Pancreas (tissue), 10 donors: ENCODE measurements at regions not wholly inside any gene's neighbourhood (a gene's known extent, or its start where the extent isn't known, plus 50 kb on each side); places are given as distances from the start of the nearest gene placed in this dataset.

Source experiments
- ATAC-seq, 4 donors: fragments of 200-7000 bp; cut with Tn5 transposase; one replicate each; pipeline versions ENCODE4 v1.8.0 to v1.9.1; 2020; ENCODE audit warnings: mild to moderate bottlenecking in 4 of 4, moderate library complexity in 4 of 4
- DNase-seq, 6 donors: peaks; one replicate each; pipeline ENCODE4 v3.0.0-alpha.2; 2020
- FAIRE-seq: peaks from 2 replicates; lab custom pipeline; 2012; peaks lifted over from hg19 to GRCh38; lab: Jason Lieb, UNC
- H3K27ac ChIP-seq, 4 donors: fragments of 200-600 bp; sonication (generic); 1 replicate in 3 of 4; 2 replicates in 1 of 4; pipeline versions ENCODE4 v1.5.0 to v1.8.0; 2020
- H3K27me3 ChIP-seq, 4 donors: fragments of 200-600 bp; one replicate each; pipeline ENCODE4 v1.8.0; 2021
- H3K36me3 ChIP-seq, 3 donors: fragments of 200-600 bp; sonication (generic) in 1 of 3; one replicate each; pipeline versions ENCODE4 v1.5.0 to v1.8.0; 2020 to 2021
- H3K4me1 ChIP-seq, 3 donors: fragments of 200-600 bp; one replicate each; pipeline ENCODE4 v1.8.0; 2021
- H3K4me3 ChIP-seq, 4 donors: fragments of 200-600 bp; sonication (generic) in 2 of 4; one replicate each; pipeline versions ENCODE4 v1.5.0 to v1.8.0; 2020 to 2021
- H3K9me3 ChIP-seq, 4 donors: fragments of 200-600 bp; one replicate each; pipeline ENCODE4 v1.8.0; 2021
- CTCF ChIP-seq, 4 donors: fragments of 200-600 bp; sonication (generic) in 3 of 4; IDR thresholded peaks; one replicate each; pipeline versions ENCODE4 v1.5.0 to v1.8.0; 2021; ENCODE audit warnings: antibody characterized with exemption in 4 of 4
- WGBS, 2 donors: extraction: QIAGEN DNeasy Blood & Tissue Kit; methylation state at CpG; one replicate each; pipeline ENCODE4 v1.1.7; 2013; 5-methylcytosine and 5-hydroxymethylcytosine counted together
- intact Hi-C, 3 donors: fragments of 100-400 bp; cut with DNase I; formaldehyde crosslinking; loops; one replicate each; pipeline versions ENCODE4 v1.11.1 to v1.14.2; 2022
- donor health status: healthy with polysubstance abuse.
- donor health status: DM: no; HTN: no; CAD: no; lungs with moderate emphysema.
- donor health status: DM: no; HTN: no; CAD: no.
- donor health status: control.
- donor health status: control.
- donor health status: Bipolar disorder and iron deficiency.
- donor health status: DM: yes; HTN: yes; CAD: no.
- donor health status: DM: no; HTN: no; CAD: no.
- donor health status: DM: no; HTN: no; CAD: no.
- donor health status: DM: yes; HTN: yes; CAD: no.

- DNase-seq (no peak), ATAC-seq (no peak), FAIRE-seq (no peak)
- TF ChIP-seq CTCF (IDR thresholded peaks at IDR 0.05), result no peak
- H3K9me3 ChIP-seq, result no peaks in the 10 kb centered on the region
- no peaks in the 10 kb centered on the region for H3K4me1 ChIP-seq
- H3K4me3 ChIP-seq, result no peak overlapping the region
- intact Hi-C loops, result no loop called here
- H3K27me3 ChIP-seq, result no peaks in the 10 kb centered on the region
- no peaks in the 10 kb centered on the region for H3K36me3 ChIP-seq
- H3K27ac ChIP-seq, result no peak overlapping the region
Observed at GRCh38 chr5:135696317-135696716, 117.5 kb upstream of the CXCL14 start.

- no peaks in the 10 kb centered on the region for H3K9me3 ChIP-seq
- H3K36me3 ChIP-seq, result no peaks in the 10 kb centered on the region
- WGBS, 2 donors, result 49 to 57% methylated on average over 5 of the region's 5 CpGs
- H3K4me3 ChIP-seq, result no peak overlapping the region
- TF ChIP-seq CTCF (IDR thresholded peaks at IDR 0.05), result no peak
- no peak overlapping the region for H3K27ac ChIP-seq
- FAIRE-seq, result no peak
- H3K27me3 ChIP-seq, result no peaks in the 10 kb centered on the region
- intact Hi-C loops, result no loop called here
- no peaks in the 10 kb centered on the region for H3K4me1 ChIP-seq
- no peak for ATAC-seq
- no peak for DNase-seq
Observed at GRCh38 chr5:135695656-135696313, 117.0 kb upstream of the CXCL14 start.

GRCh38 chr5:135694906-135695305 lies 116.1 kb upstream of the CXCL14 start:
- intact Hi-C loops, result no loop called here
- Histone ChIP-seq H3K4me1 (no peaks in the 10 kb centered on the region), H3K36me3 (no peaks in the 10 kb centered on the region), H3K4me3 (no peak overlapping the region), H3K27ac (no peak overlapping the region), H3K9me3 (no peaks in the 10 kb centered on the region), H3K27me3 (no peaks in the 10 kb centered on the region)
- 72 to 75% methylated on average over 5 of the region's 5 CpGs for WGBS, 2 donors
- ATAC-seq, result no peak
- DNase-seq, result no peak
- no peak for TF ChIP-seq CTCF (IDR thresholded peaks at IDR 0.05)
- no peak for FAIRE-seq

- no peaks in the 10 kb centered on the region for H3K4me1 ChIP-seq
- ATAC-seq, result no peak
- no peaks in the 10 kb centered on the region for H3K36me3 ChIP-seq
- no peak for DNase-seq
- intact Hi-C loops, result no loop called here
- no peak overlapping the region for H3K27ac ChIP-seq
- FAIRE-seq, result no peak
- WGBS, 2 donors, result 52 to 55% methylated on average over 9 of the region's 9 CpGs
- TF ChIP-seq CTCF (IDR thresholded peaks at IDR 0.05), result no peak
- peaks cover 0 to 2% (median 0%) of the 10 kb centered on the region in 4 donors for H3K27me3 ChIP-seq
- no peaks in the 10 kb centered on the region for H3K9me3 ChIP-seq
- H3K4me3 ChIP-seq, result no peak overlapping the region
Observed at GRCh38 chr5:135694012-135694411, 115.2 kb upstream of the CXCL14 start.

GRCh38 chr5:135693371-135693955 lies 114.7 kb upstream of the CXCL14 start:
- 88 to 90% methylated on average over 8 of the region's 8 CpGs for WGBS, 2 donors
- Histone ChIP-seq H3K9me3 (no peaks in the 10 kb centered on the region), H3K4me3 (no peak overlapping the region), H3K36me3 (no peaks in the 10 kb centered on the region), H3K27ac (no peak overlapping the region), H3K4me1 (no peaks in the 10 kb centered on the region), H3K27me3 (peaks cover 0 to 5% (median 0%) of the 10 kb centered on the region in 4 donors)
- intact Hi-C loops, result no loop called here
- FAIRE-seq (no peak), DNase-seq (no peak), ATAC-seq (no peak)
- no peak for TF ChIP-seq CTCF (IDR thresholded peaks at IDR 0.05)
